ENCODE measurements at regions not wholly inside any gene's neighbourhood (a gene's known extent, or its start where the extent isn't known, plus 50 kb on each side); places are given as distances from the start of the nearest gene placed in this dataset.

DNA sequence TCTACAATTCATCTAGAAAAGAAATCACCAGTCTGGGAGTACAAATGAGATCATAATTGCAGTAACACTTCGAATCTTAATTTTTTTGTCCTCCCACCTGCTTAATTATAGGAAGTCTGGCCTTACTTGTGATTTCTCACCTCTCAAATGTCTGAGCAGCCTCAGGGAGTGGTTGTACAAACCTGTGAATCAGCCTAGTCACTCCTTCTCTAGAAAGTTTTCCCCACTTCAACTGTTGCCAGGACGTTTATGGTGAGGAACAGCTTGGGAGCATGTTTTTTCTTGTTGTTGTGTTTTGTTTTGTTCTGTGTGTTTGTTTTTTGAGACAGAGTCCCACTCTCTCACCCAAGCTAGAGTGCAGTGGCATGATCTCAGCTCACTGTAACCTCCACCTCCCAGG is 50.3 kb upstream of the CLDN10 start:
- no peak for DNase-seq

All from inflammatory macrophage treated with lipopolysaccharide for 4 hours (primary cell).